ENCODE measurements at regions not wholly inside any gene's neighbourhood (a gene's known extent, or its start where the extent isn't known, plus 50 kb on each side); places are given as distances from the start of the nearest gene placed in this dataset.

GRCh38 chr4:123107444-123108252, 185.3 kb upstream of the NUDT6 start:
- no peak for TF ChIP-seq CTCF (IDR thresholded peaks at IDR 0.05 in 4 of 5, conservative IDR thresholded peaks at IDR 0.05 in 1 of 5)
- TF ChIP-seq POLR2A (IDR thresholded peaks at IDR 0.05): no peak

Measured in gastrocnemius medialis (tissue), 4 donors.